Lower lobe of right lung (tissue), 2 donors: ENCODE measurements at regions not wholly inside any gene's neighbourhood (a gene's known extent, or its start where the extent isn't known, plus 50 kb on each side); places are given as distances from the start of the nearest gene placed in this dataset.

Experiments
- ATAC-seq, 2 donors: fragments of 200-7000 bp; cut with Tn5 transposase; one replicate each; pipeline ENCODE4 v1.9.1; 2020 to 2022; ENCODE audit warnings: mild to moderate bottlenecking in 2 of 2, moderate library complexity in 2 of 2
- DNase-seq: peaks from one replicate; pipeline ENCODE4 v3.0.0-alpha.2; 2020
- H3K27ac ChIP-seq: fragments of 200-600 bp; one replicate; pipeline ENCODE4 v1.8.0; 2022
- H3K27me3 ChIP-seq: fragments of 200-600 bp; one replicate; pipeline ENCODE4 v1.8.0; 2022; ENCODE audit warnings: low read depth
- H3K36me3 ChIP-seq: fragments of 200-600 bp; one replicate; pipeline ENCODE4 v1.8.0; 2022; ENCODE audit warnings: mild to moderate bottlenecking
- H3K4me1 ChIP-seq: fragments of 200-600 bp; one replicate; pipeline ENCODE4 v1.8.0; 2022
- H3K4me3 ChIP-seq: fragments of 200-600 bp; one replicate; pipeline ENCODE4 v1.8.0; 2022; ENCODE audit warnings: mild to moderate bottlenecking
- H3K9me3 ChIP-seq: fragments of 200-600 bp; one replicate; pipeline ENCODE4 v1.8.0; 2022
- CTCF ChIP-seq: fragments of 200-600 bp; IDR thresholded peaks from one replicate; pipeline ENCODE4 v1.8.0; 2022; ENCODE audit warnings: antibody characterized with exemption, mild to moderate bottlenecking
- intact Hi-C: fragments of 100-400 bp; cut with DNase I; formaldehyde crosslinking; loops from one replicate; pipeline ENCODE4 v1.11.0; 2022
- donor health status: DM: no; HTN: yes; CAD: no; lungs with severe emphysema.

- Histone ChIP-seq H3K4me1 (no peaks in the 10 kb centered on the region), H3K27me3 (no peaks in the 10 kb centered on the region), H3K4me3 (no peak overlapping the region), H3K9me3 (peaks cover 4% of the 10 kb centered on the region), H3K27ac (no peak overlapping the region), H3K36me3 (no peaks in the 10 kb centered on the region)
- intact Hi-C loops: no loop called here
- no peak for ATAC-seq
- no peak for DNase-seq
- no peak for TF ChIP-seq CTCF
These were observed 102.9 kb upstream of the TWIST2 start for GRCh38 chr2:238744951-238745350.

- intact Hi-C loops: no loop called here
- no peak for TF ChIP-seq CTCF
These were observed 101.9 kb upstream of the TWIST2 start for GRCh38 chr2:238745997-238746396.

GRCh38 chr2:238747114-238747513, 100.8 kb upstream of the TWIST2 start:
- peaks cover 5% of the 10 kb centered on the region for H3K9me3 ChIP-seq
- H3K4me3 ChIP-seq: no peak overlapping the region
- intact Hi-C loops: no loop called here
- no peaks in the 10 kb centered on the region for H3K36me3 ChIP-seq
- H3K27ac ChIP-seq: no peak overlapping the region
- no peak for TF ChIP-seq CTCF
- no peaks in the 10 kb centered on the region for H3K27me3 ChIP-seq
- DNase-seq (no peak), ATAC-seq (no peak)
- no peaks in the 10 kb centered on the region for H3K4me1 ChIP-seq

More at GRCh38 chr2:238745997-238746396, 101.9 kb upstream of the TWIST2 start:
- Histone ChIP-seq H3K4me3 (no peak overlapping the region), H3K27me3 (no peaks in the 10 kb centered on the region), H3K27ac (no peak overlapping the region), H3K9me3 (peaks cover 5% of the 10 kb centered on the region), H3K36me3 (no peaks in the 10 kb centered on the region), H3K4me1 (no peaks in the 10 kb centered on the region)
- DNase-seq (no peak), ATAC-seq (no peak)

GRCh38 chr2:238747557-238747956, 100.3 kb upstream of the TWIST2 start:
- Histone ChIP-seq H3K9me3 (peaks cover 5% of the 10 kb centered on the region), H3K27ac (no peak overlapping the region), H3K27me3 (no peaks in the 10 kb centered on the region), H3K4me3 (no peak overlapping the region), H3K36me3 (no peaks in the 10 kb centered on the region), H3K4me1 (no peaks in the 10 kb centered on the region)
- ATAC-seq (no peak), DNase-seq (no peak)
- intact Hi-C loops: no loop called here
- no peak for TF ChIP-seq CTCF

GRCh38 chr2:238750212-238750904, 97.5 kb upstream of the TWIST2 start:
- Histone ChIP-seq H3K27me3 (no peaks in the 10 kb centered on the region), H3K4me1 (no peaks in the 10 kb centered on the region), H3K4me3 (no peak overlapping the region), H3K27ac (no peak overlapping the region), H3K9me3 (peaks cover 5% of the 10 kb centered on the region), H3K36me3 (no peaks in the 10 kb centered on the region)
- ATAC-seq (no peak), DNase-seq (no peak)
- no peak for TF ChIP-seq CTCF
- intact Hi-C loops: no loop called here
